ENCODE measurements at regions not wholly inside any gene's neighbourhood (a gene's known extent, or its start where the extent isn't known, plus 50 kb on each side); places are given as distances from the start of the nearest gene placed in this dataset.

DNA sequence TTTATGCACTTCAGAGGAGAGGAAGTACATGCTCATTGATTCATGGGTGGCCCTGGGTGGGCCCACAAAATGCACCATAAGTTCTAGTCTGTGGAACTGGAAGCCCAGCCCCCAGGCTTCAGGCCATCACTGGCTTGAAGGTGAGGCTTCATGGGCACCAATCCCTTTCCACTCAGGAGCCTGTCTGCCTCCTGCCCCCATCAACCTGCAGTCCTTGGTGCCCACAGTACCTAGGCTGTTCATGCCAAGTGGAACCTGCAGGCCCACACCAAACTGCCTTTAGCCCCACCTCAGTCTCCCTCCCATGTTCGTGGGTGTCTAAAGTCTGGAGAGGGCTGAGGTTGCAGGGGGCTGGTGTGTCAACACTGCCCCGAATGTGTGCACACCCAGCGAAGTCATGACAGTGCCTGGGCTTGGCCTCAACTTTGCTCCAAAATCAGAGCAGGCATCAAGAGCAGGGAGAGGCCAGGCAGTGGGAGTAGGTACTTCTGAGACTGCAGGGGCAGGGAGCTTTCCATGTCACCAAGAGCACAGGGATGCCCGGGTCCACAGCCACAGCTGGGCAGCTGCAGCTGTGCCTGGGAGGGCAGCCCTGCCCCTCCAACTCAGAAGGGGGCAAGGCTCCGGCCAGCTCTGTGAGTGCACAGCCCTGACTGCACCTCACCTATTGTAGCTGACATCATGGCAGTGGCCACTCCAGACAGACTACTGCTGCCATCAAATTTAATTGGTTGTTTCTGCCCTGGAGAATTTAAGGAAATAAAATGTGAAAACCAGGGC is 1250.4 kb upstream of the IGFBP7 start:
- Histone ChIP-seq H3K9me1 (replicated peaks; ENCODE audit: control insufficient read depth, extremely low read depth, insufficient read depth, low read length) (no peaks in the 10 kb centered on the region), H2AFZ (ENCODE audit: low read depth, low read length) (no peak overlapping the region), H3K9ac (replicated peaks; ENCODE audit: extremely low read depth, insufficient read depth, low read length) (no peak overlapping the region), H3K4me1 (ENCODE audit: control insufficient read depth, extremely low read depth, insufficient read depth, low read length) (no peaks in the 10 kb centered on the region), H3K27ac (ENCODE audit: insufficient read depth, low read depth, low read length) (no peak overlapping the region), H4K20me1 (replicated peaks; ENCODE audit: control insufficient read depth, extremely low read depth, insufficient read depth, low read length) (no peaks in the 10 kb centered on the region), H3K79me2 (ENCODE audit: control insufficient read depth, insufficient read depth, low read length) (no peaks in the 10 kb centered on the region), H3K27me3 (ENCODE audit: control insufficient read depth in 2 of 2, insufficient read depth in 2 of 2, low read length in 2 of 2) (no peaks in the 10 kb centered on the region), H3K9me3 (replicated peaks; ENCODE audit: control insufficient read depth, insufficient read depth, low read length) (peaks cover 2% of the 10 kb centered on the region), H3K4me3 (replicated peaks in 1 of 3; ENCODE audit: insufficient read depth in 1 of 3, low read depth in 1 of 3, low read length in 3 of 3) (no peak overlapping the region), H3K4me2 (ENCODE audit: insufficient read depth, low read length) (no peak overlapping the region), H3K36me3 (ENCODE audit: control insufficient read depth in 2 of 2, extremely low read depth in 1 of 2, insufficient read depth in 2 of 2, low read length in 2 of 2) (no peaks in the 10 kb centered on the region)
- FAIRE-seq = no peak
- BruUV-seq (replicated peaks) = no TSS peak
- ChIA-PET POLR2A (no interaction called here), CTCF (no interaction called here)
- dilution Hi-C loops (cut with MboI; ENCODE audit: extremely low pct_ligation_motif_present, low sequenced_read_pairs) = no loop called here
- TF ChIP-seq, protein P1, sequence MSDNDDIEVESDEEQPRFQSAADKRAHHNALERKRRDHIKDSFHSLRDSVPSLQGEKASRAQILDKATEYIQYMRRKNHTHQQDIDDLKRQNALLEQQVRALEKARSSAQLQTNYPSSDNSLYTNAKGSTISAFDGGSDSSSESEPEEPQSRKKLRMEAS (IDR thresholded peaks at IDR 0.05; ENCODE audit: insufficient read depth, insufficient read length) = no peak
- no peak for TF ChIP-seq POLR2A (IDR thresholded peaks at IDR 0.05; ENCODE audit: low read depth, low read length)
- DNase-seq (ENCODE audit: low read depth, low spot score) = no peak
- intact Hi-C loops (cut with micrococcal nuclease) = no loop called here

DNA sequence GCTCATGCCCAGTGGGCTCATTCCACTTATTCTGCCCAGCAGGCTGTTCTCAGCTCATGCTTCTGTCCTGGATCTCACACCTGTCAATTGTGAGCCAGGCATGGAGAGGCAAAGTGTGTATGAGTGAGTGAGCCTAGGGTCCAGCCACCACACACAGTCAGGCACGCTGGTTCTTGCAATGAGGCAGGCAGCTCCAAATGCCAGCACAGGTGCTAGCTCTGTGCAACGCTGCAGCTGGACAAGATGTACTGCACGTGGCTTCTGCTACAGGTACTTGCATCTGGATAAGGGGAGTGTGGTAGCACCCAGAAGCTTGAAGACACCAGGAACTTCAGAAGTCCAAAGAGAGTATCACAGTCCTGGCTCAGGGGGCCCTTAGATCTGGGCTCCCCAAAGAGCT is 1249.4 kb upstream of the IGFBP7 start:
- H3K9me1 ChIP-seq (replicated peaks; ENCODE audit: control insufficient read depth, extremely low read depth, insufficient read depth, low read length) = no peaks in the 10 kb centered on the region
- H3K27ac ChIP-seq (ENCODE audit: insufficient read depth, low read depth, low read length) = no peak overlapping the region
- H3K4me2 ChIP-seq (ENCODE audit: insufficient read depth, low read length) = no peak overlapping the region
- H2AFZ ChIP-seq (ENCODE audit: low read depth, low read length) = no peak overlapping the region
- H4K20me1 ChIP-seq (replicated peaks; ENCODE audit: control insufficient read depth, extremely low read depth, insufficient read depth, low read length) = no peaks in the 10 kb centered on the region
- H3K9ac ChIP-seq (replicated peaks; ENCODE audit: extremely low read depth, insufficient read depth, low read length) = no peak overlapping the region
- BruUV-seq (replicated peaks) = no TSS peak
- DNase-seq (ENCODE audit: low read depth, low spot score) = no peak
- dilution Hi-C loops (cut with MboI; ENCODE audit: extremely low pct_ligation_motif_present, low sequenced_read_pairs) (no loop called here), intact Hi-C loops (cut with micrococcal nuclease) (no loop called here)
- no peak for FAIRE-seq
- ChIA-PET CTCF (no interaction called here), POLR2A (no interaction called here)
- TF ChIP-seq MYC (IDR thresholded peaks at IDR 0.05; ENCODE audit: low read depth, low read length) (no peak), EZH2 (IDR thresholded peaks at IDR 0.05; ENCODE audit: borderline replicate concordance, low read depth, low read length, severe bottlenecking) (no peak), POLR2AphosphoS5 (IDR thresholded peaks at IDR 0.05; ENCODE audit: insufficient read depth, low read depth, low read length) (no peak)
- TF ChIP-seq, protein P1 (IDR thresholded peaks at IDR 0.05; ENCODE audit: insufficient read depth, insufficient read length) = no peak
- H3K9me3 ChIP-seq (replicated peaks; ENCODE audit: control insufficient read depth, insufficient read depth, low read length) = peaks cover 2% of the 10 kb centered on the region
- H3K79me2 ChIP-seq (ENCODE audit: control insufficient read depth, insufficient read depth, low read length) = no peaks in the 10 kb centered on the region
- H3K4me3 ChIP-seq (replicated peaks in 1 of 3; ENCODE audit: insufficient read depth in 1 of 3, low read depth in 1 of 3, low read length in 3 of 3) = no peak overlapping the region
- H3K36me3 ChIP-seq (ENCODE audit: control insufficient read depth in 2 of 2, extremely low read depth in 1 of 2, insufficient read depth in 2 of 2, low read length in 2 of 2) = no peaks in the 10 kb centered on the region
- no peaks in the 10 kb centered on the region for H3K27me3 ChIP-seq (ENCODE audit: control insufficient read depth in 2 of 2, insufficient read depth in 2 of 2, low read length in 2 of 2)
- no peaks in the 10 kb centered on the region for H3K4me1 ChIP-seq (ENCODE audit: control insufficient read depth, extremely low read depth, insufficient read depth, low read length)

All from endothelial cell of umbilical vein (primary cell).